ENCODE measurements at regions not wholly inside any gene's neighbourhood (a gene's known extent, or its start where the extent isn't known, plus 50 kb on each side); places are given as distances from the start of the nearest gene placed in this dataset.

GRCh38 chr12:61362037-61362436, 898.2 kb upstream of the USP15 start:
- Histone ChIP-seq H3K9me3 (ENCODE audit: low read length) (no peaks in the 10 kb centered on the region), H3K27ac (ENCODE audit: low read length) (no peak overlapping the region)
- TF ChIP-seq REST (IDR thresholded peaks at IDR 0.05; ENCODE audit: borderline replicate concordance), result no peak
- no peak for TF ChIP-seq EZH2 (IDR thresholded peaks at IDR 0.05; ENCODE audit: borderline replicate concordance, insufficient read depth, low read length, poor library complexity, severe bottlenecking)
- no peak for TF ChIP-seq TAF1 (IDR thresholded peaks at IDR 0.05; ENCODE audit: low read depth)
- TF ChIP-seq MXI1 (conservative IDR thresholded peaks at IDR 0.05; ENCODE audit: poor library complexity, severe bottlenecking), result no peak
- no peak for TF ChIP-seq CTCF (IDR thresholded peaks at IDR 0.05; ENCODE audit: poor library complexity, severe bottlenecking)
- no peak for TF ChIP-seq POLR2AphosphoS5 (IDR thresholded peaks at IDR 0.05)
- no peak for TF ChIP-seq RAD21 (conservative IDR thresholded peaks at IDR 0.05)
- no peak for TF ChIP-seq EP300 (conservative IDR thresholded peaks at IDR 0.05; ENCODE audit: poor library complexity, severe bottlenecking)
- no peak for TF ChIP-seq SMC3 (conservative IDR thresholded peaks at IDR 0.05; ENCODE audit: poor library complexity)

GRCh38 chr12:61365001-61365400, 895.2 kb upstream of the USP15 start:
- no peak overlapping the region for H3K27ac ChIP-seq (ENCODE audit: low read length)
- H3K27me3 ChIP-seq (ENCODE audit: insufficient read depth, low read depth, low read length), result no peaks in the 10 kb centered on the region
- H3K79me2 ChIP-seq (replicated peaks; ENCODE audit: insufficient read depth, low read length), result no peaks in the 10 kb centered on the region
- no peaks in the 10 kb centered on the region for H3K9me2 ChIP-seq (ENCODE audit: insufficient read depth, low read length)
- no peak overlapping the region for H3K4me3 ChIP-seq (ENCODE audit: low read length)
- no peaks in the 10 kb centered on the region for H3K9me3 ChIP-seq (ENCODE audit: low read length)
- TF ChIP-seq EZH2 (IDR thresholded peaks at IDR 0.05; ENCODE audit: borderline replicate concordance, insufficient read depth, low read length, poor library complexity, severe bottlenecking) (no peak), POLR2AphosphoS5 (IDR thresholded peaks at IDR 0.05) (no peak)
- no peaks in the 10 kb centered on the region for H4K20me1 ChIP-seq (ENCODE audit: insufficient read depth)
- no peak overlapping the region for H3K9ac ChIP-seq (ENCODE audit: low read length)
- no peak overlapping the region for H3K4me2 ChIP-seq (ENCODE audit: low read length)
- H3F3A ChIP-seq (ENCODE audit: insufficient read depth, low read length, poor library complexity, severe bottlenecking), result no peaks in the 10 kb centered on the region
- H3K36me3 ChIP-seq (ENCODE audit: insufficient read depth, low read length), result no peaks in the 10 kb centered on the region
- no peak overlapping the region for H2AFZ ChIP-seq (ENCODE audit: low read depth, low read length)

More at GRCh38 chr12:61362037-61362436, 898.2 kb upstream of the USP15 start:
- no peaks in the 10 kb centered on the region for H4K20me1 ChIP-seq (ENCODE audit: insufficient read depth)
- H3K27me3 ChIP-seq (ENCODE audit: insufficient read depth, low read depth, low read length), result no peaks in the 10 kb centered on the region
- no peak overlapping the region for H3K9ac ChIP-seq (ENCODE audit: low read length)
- H3F3A ChIP-seq (ENCODE audit: insufficient read depth, low read length, poor library complexity, severe bottlenecking), result no peaks in the 10 kb centered on the region
- no peak overlapping the region for H2AFZ ChIP-seq (ENCODE audit: low read depth, low read length)
- H3K4me3 ChIP-seq (ENCODE audit: low read length), result no peak overlapping the region
- no peaks in the 10 kb centered on the region for H3K36me3 ChIP-seq (ENCODE audit: insufficient read depth, low read length)
- no peaks in the 10 kb centered on the region for H3K9me2 ChIP-seq (ENCODE audit: insufficient read depth, low read length)
- H3K79me2 ChIP-seq (replicated peaks; ENCODE audit: insufficient read depth, low read length), result no peaks in the 10 kb centered on the region
- H3K4me2 ChIP-seq (ENCODE audit: low read length), result no peak overlapping the region

Measured in neural cell (in vitro differentiated cells).